ENCODE measurements at regions not wholly inside any gene's neighbourhood (a gene's known extent, or its start where the extent isn't known, plus 50 kb on each side); places are given as distances from the start of the nearest gene placed in this dataset.

DNA sequence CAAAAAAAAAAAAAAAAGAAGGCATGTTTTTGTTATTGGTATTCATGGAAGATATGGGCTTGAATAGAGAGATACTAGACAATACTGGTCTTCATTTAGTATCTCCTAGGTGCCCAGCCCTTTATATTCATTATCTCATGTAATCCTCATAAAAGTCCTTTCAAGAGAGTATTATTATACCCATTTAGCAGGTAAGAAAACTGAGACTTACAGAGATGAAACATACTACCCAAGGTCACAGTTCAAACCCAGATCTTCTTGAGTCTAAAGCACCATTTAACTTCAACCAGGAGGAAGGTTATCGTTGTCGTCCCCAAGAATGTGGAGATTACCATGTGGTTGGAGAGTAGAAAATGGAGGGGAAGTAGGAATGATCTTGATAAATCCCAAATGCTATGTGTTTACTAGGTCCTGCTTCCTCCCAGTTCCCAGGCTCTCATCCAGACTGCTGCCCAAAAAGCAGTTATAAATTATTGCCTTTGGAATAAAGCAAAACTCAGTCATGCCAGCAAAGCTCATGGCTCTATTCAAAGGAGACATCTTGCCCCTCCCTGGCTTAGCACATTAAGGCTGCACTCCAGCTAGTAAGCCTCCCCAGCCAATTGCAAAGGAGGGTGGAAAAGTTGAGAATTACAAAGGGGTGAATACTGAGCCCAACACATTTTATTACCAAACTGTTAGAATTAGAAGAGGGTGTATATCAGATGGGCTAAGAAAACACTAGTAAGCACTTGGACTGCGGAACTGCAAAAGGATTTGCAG is 163.9 kb downstream of the PIK3R1 start (continued):
- TF ChIP-seq JUND (IDR thresholded peaks at IDR 0.05; ENCODE audit: borderline replicate concordance, low read depth, low read length) = no peak
- TF ChIP-seq JUND (tag; IDR thresholded peaks at IDR 0.05; ENCODE audit: borderline replicate concordance, low read depth, low read length) = 0 out of 3 replicates have a peak, but pooled peaks have one; percentile 3
- TF ChIP-seq FOXK2 (conservative IDR thresholded peaks at IDR 0.05 in 1 of 2, IDR thresholded peaks at IDR 0.05 in 1 of 2; ENCODE audit: low read depth in 2 of 2) = no peak
- TF ChIP-seq ETV6 (IDR thresholded peaks at IDR 0.05; ENCODE audit: borderline replicate concordance in 1 of 2, low read depth in 2 of 2, low read length in 1 of 2) = no peak
- TF ChIP-seq ETV6 (CRISPR knock-in tag; IDR thresholded peaks at IDR 0.05; ENCODE audit: borderline replicate concordance) = no peak

DNA sequence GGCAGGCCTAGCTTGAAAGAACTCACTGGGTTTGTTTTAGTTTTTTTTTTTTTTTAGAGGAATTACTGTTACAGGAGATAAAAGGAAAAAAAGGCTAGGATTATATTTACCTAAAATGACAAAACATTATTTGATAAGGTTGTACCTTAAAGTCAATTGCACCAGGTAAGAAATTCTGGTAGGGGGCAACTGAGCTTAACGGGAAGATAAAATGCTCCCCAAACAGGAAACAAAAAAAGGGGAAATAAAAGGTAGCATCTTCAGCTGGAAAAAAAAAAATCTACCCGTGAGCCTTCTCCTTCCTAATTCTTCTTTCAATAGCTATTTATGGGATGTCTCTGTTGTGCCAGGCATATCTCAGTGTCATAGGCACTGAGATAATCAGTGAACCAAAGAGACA is 164.5 kb downstream of the PIK3R1 start:
- H4K20me1 ChIP-seq (replicated peaks; ENCODE audit: control insufficient read depth, insufficient read depth, low read length) = no peaks in the 10 kb centered on the region
- no peaks in the 10 kb centered on the region for H3K27me3 ChIP-seq (ENCODE audit: control insufficient read depth in 2 of 2, insufficient read depth in 2 of 2, low read length in 2 of 2)
- H3K4me3 ChIP-seq = no peak overlapping the region
- intact Hi-C loops (cut with micrococcal nuclease) (loop anchor here (2.0 to 5.0 kb wide), 2 partner anchors 78 to 81 kb away; no protein-coding TSS in a partner anchor), in situ Hi-C loops (cut with MboI) (no loop called here)
- H3K27ac ChIP-seq (ENCODE audit: extremely low read depth, low read depth, low read length) = no peak overlapping the region
- ChIA-PET CTCF (ENCODE audit: low intra/inter-chr PET ratio) (no interaction called here), POLR2A (interaction anchor here (0.6 to 1.2 kb wide), 3 partner anchors 8 to 32 kb away, joined by 3 to 4 read pairs (median 4); no protein-coding TSS in a partner anchor)
- peak in 1 of 4 experiments; percentile 35 for DNase-seq (ENCODE audit: extremely low read depth in 1 of 4, low spot score in 3 of 4)
- FAIRE-seq = no peak
- H3K4me2 ChIP-seq (ENCODE audit: insufficient read depth, low read length) = no peak overlapping the region
- H2AFZ ChIP-seq (ENCODE audit: low read depth, low read length) = peak overlapping the region; percentile 67
- no peak; the same call in 2 of the 3 replicates for ATAC-seq
- no peaks in the 10 kb centered on the region for H3K9me1 ChIP-seq (ENCODE audit: control insufficient read depth, insufficient read depth, low read length)
- no peaks in the 10 kb centered on the region for H3K36me3 ChIP-seq (ENCODE audit: control insufficient read depth, insufficient read depth, low read length)
- H3K9ac ChIP-seq (ENCODE audit: insufficient read depth in 1 of 2, low read depth in 2 of 2, low read length in 2 of 2) = no peak overlapping the region
- H3K79me2 ChIP-seq (ENCODE audit: control insufficient read depth, insufficient read depth, low read length) = no peaks in the 10 kb centered on the region
- BruUV-seq (replicated peaks) = no TSS peak
- H3K9me3 ChIP-seq (replicated peaks; ENCODE audit: control insufficient read depth, insufficient read depth, low read depth, low read length) = 0 out of 2 replicates have a peak, but pooled peaks cover 2% of the 10 kb centered on the region
- WGBS (ENCODE audit: insufficient coverage, low coverage, missing lambda C conversion rate) = 29% methylated on average over 2 of the region's 2 CpGs
- H3K4me1 ChIP-seq (replicated peaks in 1 of 2; ENCODE audit: control insufficient read depth in 2 of 2, insufficient read depth in 2 of 2, low read length in 2 of 2) = peaks cover 0 to 29% of the 10 kb centered on the region in 2 experiments; a peak in 2 of 5 replicates
- TF ChIP-seq ZNF280A (IDR thresholded peaks at IDR 0.05; ENCODE audit: low read depth, partially characterized antibody) (no peak), HMG20B (CRISPR knock-in tag; IDR thresholded peaks at IDR 0.05) (no peak), IFI16 (CRISPR knock-in tag; IDR thresholded peaks at IDR 0.05) (no peak), MCM3 (IDR thresholded peaks at IDR 0.05) (no peak), EGR1 (conservative IDR thresholded peaks at IDR 0.05) (no peak), IRF1 (CRISPR knock-in tag; IDR thresholded peaks at IDR 0.05; ENCODE audit: borderline replicate concordance) (no peak), FOXA1 (IDR thresholded peaks at IDR 0.05; ENCODE audit: borderline replicate concordance) (no peak), HNRNPH1 (optimal IDR thresholded peaks at IDR 0.05; ENCODE audit: low read depth, low read length) (no peak), CBX8 (IDR thresholded peaks at IDR 0.05; ENCODE audit: borderline replicate concordance, extremely low read depth, low read depth, low read length, poor library complexity, severe bottlenecking) (no peak), RBFOX2 (IDR thresholded peaks at IDR 0.05; ENCODE audit: low read depth, low read length) (no peak)

Data from K562 (cell line).